ENCODE measurements at regions not wholly inside any gene's neighbourhood (a gene's known extent, or its start where the extent isn't known, plus 50 kb on each side); places are given as distances from the start of the nearest gene placed in this dataset.

GRCh38 chr6:4441981-4442434 is 306.6 kb upstream of the ECI2 start:
- no peak overlapping the region for H3K27ac ChIP-seq (ENCODE audit: low read depth, low read length)
- no peaks in the 10 kb centered on the region for H3K36me3 Mint-ChIP-seq (ENCODE audit: low read depth)
- H3K9me3 ChIP-seq (ENCODE audit: control insufficient read depth, low read length) = no peaks in the 10 kb centered on the region
- no peak overlapping the region for H3K27ac Mint-ChIP-seq
- no peaks in the 10 kb centered on the region for H3K4me1 ChIP-seq (ENCODE audit: control insufficient read depth, insufficient read depth, low read length)
- H3K4me3 Mint-ChIP-seq = no peak overlapping the region
- no peaks in the 10 kb centered on the region for H3K4me1 Mint-ChIP-seq
- H3K36me3 ChIP-seq (ENCODE audit: control insufficient read depth, insufficient read depth, low read length) = no peaks in the 10 kb centered on the region
- TF ChIP-seq CTCF (conservative IDR thresholded peaks at IDR 0.05) = no peak
- no peaks in the 10 kb centered on the region for H3K9me3 Mint-ChIP-seq
- no peak overlapping the region for H3K9ac ChIP-seq (ENCODE audit: extremely low read depth, low read length, poor library complexity, severe bottlenecking)
- DNase-seq = no peak
- no peaks in the 10 kb centered on the region for H3K27me3 ChIP-seq (ENCODE audit: control insufficient read depth, insufficient read depth, low read length, poor library complexity, severe bottlenecking)
- H3K4me3 ChIP-seq (ENCODE audit: low read length) = no peak overlapping the region
- H3K27me3 Mint-ChIP-seq (ENCODE audit: insufficient read depth) = no peaks in the 10 kb centered on the region

GRCh38 chr6:4439159-4439558 is 303.8 kb upstream of the ECI2 start:
- WGBS, 2 experiments (ENCODE audit: insufficient coverage in 1 of 2, insufficient read length in 1 of 2) = 60 to 100% methylated on average over 1 to 2 of the region's 2 CpGs
- TF ChIP-seq CTCF (conservative IDR thresholded peaks at IDR 0.05) = no peak
- Mint-ChIP-seq H3K36me3 (ENCODE audit: low read depth) (no peaks in the 10 kb centered on the region), H3K9me3 (no peaks in the 10 kb centered on the region), H3K27ac (no peak overlapping the region), H3K4me3 (no peak overlapping the region), H3K27me3 (ENCODE audit: insufficient read depth) (peaks cover 13% of the 10 kb centered on the region), H3K4me1 (no peaks in the 10 kb centered on the region)
- no peak overlapping the region for H3K4me3 ChIP-seq (ENCODE audit: low read length)
- no peaks in the 10 kb centered on the region for H3K27me3 ChIP-seq (ENCODE audit: control insufficient read depth, insufficient read depth, low read length, poor library complexity, severe bottlenecking)
- H3K27ac ChIP-seq (ENCODE audit: low read depth, low read length) = no peak overlapping the region
- no peaks in the 10 kb centered on the region for H3K4me1 ChIP-seq (ENCODE audit: control insufficient read depth, insufficient read depth, low read length)
- no peak for DNase-seq
- no peaks in the 10 kb centered on the region for H3K36me3 ChIP-seq (ENCODE audit: control insufficient read depth, insufficient read depth, low read length)
- no peaks in the 10 kb centered on the region for H3K9me3 ChIP-seq (ENCODE audit: control insufficient read depth, low read length)
- no peak overlapping the region for H3K9ac ChIP-seq (ENCODE audit: extremely low read depth, low read length, poor library complexity, severe bottlenecking)

GRCh38 chr6:4437342-4437741 is 302.0 kb upstream of the ECI2 start:
- H3K36me3 Mint-ChIP-seq (ENCODE audit: low read depth) = no peaks in the 10 kb centered on the region
- WGBS, 2 experiments (ENCODE audit: insufficient coverage in 1 of 2, insufficient read length in 1 of 2) = 88% methylated on average over 1 of the region's 1 CpG; no CpG with 5 or more reads in 1 of the 2 experiments
- no peak overlapping the region for H3K4me3 ChIP-seq (ENCODE audit: low read length)
- peaks cover 13% of the 10 kb centered on the region for H3K27me3 ChIP-seq (ENCODE audit: control insufficient read depth, insufficient read depth, low read length, poor library complexity, severe bottlenecking)
- no peak overlapping the region for H3K27ac ChIP-seq (ENCODE audit: low read depth, low read length)
- peaks cover 27% of the 10 kb centered on the region for H3K27me3 Mint-ChIP-seq (ENCODE audit: insufficient read depth)
- no peak for DNase-seq
- H3K4me1 Mint-ChIP-seq = no peaks in the 10 kb centered on the region
- H3K27ac Mint-ChIP-seq = no peak overlapping the region
- no peak overlapping the region for H3K4me3 Mint-ChIP-seq
- no peaks in the 10 kb centered on the region for H3K9me3 ChIP-seq (ENCODE audit: control insufficient read depth, low read length)
- H3K36me3 ChIP-seq (ENCODE audit: control insufficient read depth, insufficient read depth, low read length) = no peaks in the 10 kb centered on the region
- no peak for TF ChIP-seq CTCF (conservative IDR thresholded peaks at IDR 0.05)
- no peaks in the 10 kb centered on the region for H3K4me1 ChIP-seq (ENCODE audit: control insufficient read depth, insufficient read depth, low read length)
- no peaks in the 10 kb centered on the region for H3K9me3 Mint-ChIP-seq
- H3K9ac ChIP-seq (ENCODE audit: extremely low read depth, low read length, poor library complexity, severe bottlenecking) = no peak overlapping the region

Measured in endodermal cell (in vitro differentiated cells).